Cerebellar cortex (tissue), 1 donor: ENCODE measurements at regions not wholly inside any gene's neighbourhood (a gene's known extent, or its start where the extent isn't known, plus 50 kb on each side); places are given as distances from the start of the nearest gene placed in this dataset.
"Not testable (repeated sequence)": the region's sequence is repeated elsewhere in the genome, so short reads cannot be mapped to it uniquely, and the experiment has no call there.

Source experiments
- DNase-seq: peaks from one replicate; pipeline ENCODE4 v3.0.0-alpha.2; 2015; ENCODE audit warnings: low spot score

- DNase-seq, result no peak
These were observed 224.6 kb upstream of the ISX start for GRCh38 chr22:34841331-34841771.

- no peak for DNase-seq
These were observed 224.0 kb upstream of the ISX start for GRCh38 chr22:34841911-34842310.

DNA sequence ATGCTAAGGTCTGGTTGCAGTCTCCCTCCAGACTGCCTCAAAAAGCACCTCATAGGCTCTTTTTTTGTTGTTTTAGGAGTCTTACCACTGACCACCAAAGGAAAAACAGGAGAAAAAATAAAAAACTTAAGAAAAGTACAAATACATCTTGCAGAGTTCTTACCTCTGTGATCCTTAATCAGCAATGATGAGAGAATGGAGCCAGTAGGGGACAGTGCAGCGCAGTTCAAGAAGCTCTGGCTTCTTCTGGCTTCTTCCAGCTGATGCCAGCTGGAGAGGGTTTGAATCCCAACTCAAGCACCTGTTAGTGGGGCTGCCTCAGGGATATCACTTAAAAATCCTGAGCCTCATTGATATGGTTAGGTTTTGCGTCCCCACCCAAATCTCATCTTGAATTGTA lies 223.3 kb upstream of the ISX start:
- no peak for DNase-seq

GRCh38 chr22:34843743-34844142 lies 222.2 kb upstream of the ISX start:
- not testable (repeated sequence) for DNase-seq

GRCh38 chr22:34845391-34845790 lies 220.6 kb upstream of the ISX start:
- DNase-seq, result no peak

- DNase-seq, result no peak
These were observed 218.9 kb upstream of the ISX start for GRCh38 chr22:34847072-34847471.

GRCh38 chr22:34849965-34850364 lies 216.0 kb upstream of the ISX start:
- DNase-seq, result no peak

GRCh38 chr22:34851918-34852662 lies 213.9 kb upstream of the ISX start:
- no peak for DNase-seq

DNA sequence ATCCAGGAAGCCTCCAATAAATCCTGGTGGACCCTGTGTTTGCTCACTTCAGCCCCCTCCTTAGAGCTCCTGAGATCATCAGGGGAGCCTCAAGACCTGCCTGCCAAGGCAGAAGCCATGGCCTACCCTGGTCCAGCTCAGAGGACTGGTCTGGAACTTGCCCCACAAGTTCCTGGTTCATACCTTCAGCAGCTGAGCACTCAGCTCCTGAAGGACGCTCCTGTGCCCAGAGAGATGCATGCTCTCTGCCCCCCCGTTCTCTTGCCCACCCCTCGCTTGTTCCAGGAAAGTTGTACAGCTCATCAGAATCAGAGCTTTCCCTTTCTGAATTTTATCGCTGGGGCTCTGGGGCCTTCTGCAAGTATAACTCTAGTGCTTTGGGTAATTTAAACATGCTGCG lies 210.5 kb upstream of the ISX start:
- DNase-seq, result no peak

- DNase-seq, result no peak
These were observed 207.9 kb upstream of the ISX start for GRCh38 chr22:34858066-34858465.

DNA sequence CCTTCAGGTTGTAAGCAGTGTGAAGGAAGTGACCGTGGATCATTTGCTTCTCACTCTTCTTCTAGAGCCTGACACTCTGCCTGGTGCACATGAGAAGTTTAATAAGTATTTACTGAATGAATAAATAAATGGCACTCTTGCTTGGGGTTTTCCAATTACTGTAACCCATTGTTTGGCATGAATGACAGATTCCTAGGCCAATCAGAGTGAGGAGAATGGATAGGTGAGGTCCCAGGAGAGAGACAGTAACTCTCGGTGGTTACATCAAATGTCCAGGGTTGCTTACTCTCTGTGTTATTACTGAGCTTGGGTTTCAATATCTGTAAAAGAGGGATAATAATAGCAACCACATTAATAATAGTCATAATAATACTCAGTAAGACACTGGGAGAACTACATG lies 204.2 kb upstream of the ISX start:
- no peak for DNase-seq

- no peak for DNase-seq
These were observed 199.9 kb upstream of the ISX start for GRCh38 chr22:34866081-34866480.

DNA sequence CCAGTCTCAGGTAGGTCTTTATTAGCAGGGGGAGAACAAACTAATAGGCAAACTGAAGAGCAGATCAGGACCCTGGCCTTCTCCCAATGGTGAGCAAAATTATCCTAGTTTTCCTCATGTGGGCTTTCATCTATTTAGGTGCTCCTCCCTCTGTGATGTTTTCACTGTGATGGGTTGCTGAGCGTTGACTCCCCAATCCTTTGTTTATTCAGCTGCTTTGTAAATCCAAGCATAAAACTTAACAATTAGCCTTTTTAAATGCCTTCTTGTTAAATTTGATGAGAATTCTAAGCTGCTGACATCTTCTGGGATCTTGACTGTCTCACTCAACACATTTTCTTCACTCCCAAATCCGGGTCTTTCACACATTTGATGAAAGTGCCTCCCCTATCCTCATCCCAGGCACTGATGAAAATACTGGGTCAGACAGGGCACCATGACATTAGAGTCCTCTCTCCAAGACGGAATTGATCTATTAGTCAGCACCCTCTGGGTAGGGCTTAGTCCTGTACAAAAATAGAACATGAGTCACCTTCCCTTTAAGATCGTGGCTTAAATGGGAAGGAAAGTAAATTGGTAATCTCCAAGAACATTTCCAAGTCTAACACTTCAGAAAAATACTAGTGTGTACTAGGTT lies 199.3 kb upstream of the ISX start:
- no peak for DNase-seq

- no peak for DNase-seq
These were observed 188.5 kb upstream of the ISX start for GRCh38 chr22:34877506-34877905.

- DNase-seq, result no peak
These were observed 187.8 kb upstream of the ISX start for GRCh38 chr22:34878171-34878570.

GRCh38 chr22:34879001-34879400 lies 187.0 kb upstream of the ISX start:
- no peak for DNase-seq

- DNase-seq, result no peak
These were observed 185.3 kb upstream of the ISX start for GRCh38 chr22:34880662-34881061.

- DNase-seq, result no peak
These were observed 184.5 kb upstream of the ISX start for GRCh38 chr22:34881453-34881852.

DNA sequence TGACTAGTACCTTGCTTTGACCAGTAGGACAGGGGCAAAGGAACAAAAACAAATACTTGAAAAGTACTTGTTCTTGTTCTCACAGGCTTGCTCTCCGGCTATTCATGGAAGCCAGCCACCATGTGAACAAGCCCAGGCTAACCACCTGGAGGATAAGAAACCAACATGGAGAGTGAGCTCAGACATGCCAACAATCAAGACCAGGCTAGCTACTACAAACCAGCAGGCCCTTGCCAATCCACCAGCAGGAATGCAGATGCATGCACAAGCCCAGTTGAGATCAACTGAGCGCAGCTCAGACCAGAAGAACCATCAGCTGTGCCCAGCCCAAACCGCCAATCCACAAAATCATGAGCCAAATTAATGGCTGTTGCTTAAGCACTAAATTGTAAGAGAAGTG lies 180.1 kb upstream of the ISX start:
- no peak for DNase-seq

GRCh38 chr22:34886391-34886790 lies 179.6 kb upstream of the ISX start:
- no peak for DNase-seq

- no peak for DNase-seq
These were observed 179.1 kb upstream of the ISX start for GRCh38 chr22:34886812-34887211.

DNA sequence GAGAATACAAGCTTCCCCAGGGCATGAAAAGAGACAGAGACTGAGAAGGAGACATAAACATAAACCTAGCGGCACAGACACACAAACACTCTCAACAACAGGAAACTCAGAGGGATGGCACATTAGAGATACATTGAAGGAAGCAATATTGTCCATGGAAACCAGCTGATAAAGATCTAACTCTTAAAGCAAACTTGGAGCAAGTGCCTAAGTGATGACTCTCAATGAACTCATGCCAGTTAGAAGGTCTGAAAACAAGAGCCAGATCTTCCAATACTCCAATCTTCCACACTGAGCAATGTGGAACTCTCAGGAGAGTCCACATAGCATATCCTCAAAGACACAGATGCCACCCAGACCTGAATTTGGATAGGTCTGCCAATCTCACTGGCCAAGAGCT lies 168.8 kb upstream of the ISX start:
- no peak for DNase-seq

- no peak for DNase-seq
These were observed 163.6 kb upstream of the ISX start for GRCh38 chr22:34902335-34902734.

DNA sequence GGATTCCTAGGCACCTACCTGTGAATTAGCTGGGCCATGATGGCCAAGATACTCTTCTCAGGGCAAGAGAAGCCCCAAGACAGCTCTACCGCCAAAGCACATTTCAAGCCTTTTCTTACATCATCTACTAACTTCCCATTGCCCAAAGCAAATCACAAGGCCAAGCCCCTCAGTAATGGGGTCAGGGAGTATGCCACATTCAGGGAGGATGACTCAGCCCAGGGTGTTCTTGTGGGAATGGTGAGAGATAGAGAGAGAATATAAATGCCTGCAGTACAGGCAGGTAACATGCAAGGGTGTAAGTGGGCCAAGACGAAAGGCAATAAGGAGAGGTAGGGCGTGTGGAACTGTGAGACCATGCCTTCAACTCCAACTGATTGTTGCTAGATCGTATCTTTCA lies 162.5 kb upstream of the ISX start:
- DNase-seq, result no peak
